ENCODE measurements at regions not wholly inside any gene's neighbourhood (a gene's known extent, or its start where the extent isn't known, plus 50 kb on each side); places are given as distances from the start of the nearest gene placed in this dataset.
"Not testable (repeated sequence)": the region's sequence is repeated elsewhere in the genome, so short reads cannot be mapped to it uniquely, and the experiment has no call there.

- no peak for DNase-seq
Measured at GRCh38 chr9:95783426-95783975, 92.0 kb upstream of the ERCC6L2 start.

GRCh38 chr9:95780751-95781150, 94.7 kb upstream of the ERCC6L2 start:
- DNase-seq = no peak

DNA sequence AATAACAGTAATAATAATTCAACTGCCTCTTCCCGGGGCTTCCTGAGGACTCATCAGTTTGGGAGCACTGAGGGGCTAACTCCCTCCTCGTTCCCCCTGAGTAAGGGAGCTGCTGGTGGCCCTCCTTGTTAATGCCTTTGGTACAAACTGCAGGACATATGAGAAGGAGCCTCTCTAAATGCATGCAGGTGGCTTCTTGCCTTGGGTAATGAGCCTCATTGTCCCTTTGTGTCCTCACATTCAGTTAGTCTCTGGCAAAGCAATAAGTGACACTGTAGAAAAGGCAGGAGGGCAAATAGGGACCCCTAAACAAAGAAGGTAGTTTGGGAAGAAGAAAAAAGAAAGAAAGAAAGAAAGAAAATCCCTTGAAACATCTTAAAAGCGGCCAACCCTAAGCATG, 95.4 kb upstream of the ERCC6L2 start:
- no peak for DNase-seq

- not testable (repeated sequence) for DNase-seq
Measured at GRCh38 chr9:95779597-95779996, 95.9 kb upstream of the ERCC6L2 start.

- no peak for DNase-seq
Measured at GRCh38 chr9:95778957-95779356, 96.5 kb upstream of the ERCC6L2 start.

DNA sequence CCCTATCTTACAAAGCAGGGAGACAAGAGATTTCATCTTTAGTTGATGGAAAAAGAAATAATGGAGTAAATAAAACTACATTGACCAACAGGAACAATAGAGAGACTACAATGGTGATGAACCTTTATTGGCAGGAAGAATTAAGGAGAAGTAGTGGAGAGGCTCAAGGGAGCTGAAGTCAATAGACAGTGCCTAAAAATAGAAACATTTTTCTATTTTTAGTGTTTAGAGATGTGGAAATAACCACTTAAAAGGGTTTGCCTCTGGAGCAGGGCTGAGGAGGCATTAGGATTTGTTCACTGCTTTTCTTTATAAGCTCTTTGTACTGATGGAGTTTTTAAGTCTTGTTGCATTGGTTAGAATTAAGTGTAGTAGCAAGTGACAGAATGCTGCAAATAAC, 98.4 kb upstream of the ERCC6L2 start:
- no peak for DNase-seq

DNA sequence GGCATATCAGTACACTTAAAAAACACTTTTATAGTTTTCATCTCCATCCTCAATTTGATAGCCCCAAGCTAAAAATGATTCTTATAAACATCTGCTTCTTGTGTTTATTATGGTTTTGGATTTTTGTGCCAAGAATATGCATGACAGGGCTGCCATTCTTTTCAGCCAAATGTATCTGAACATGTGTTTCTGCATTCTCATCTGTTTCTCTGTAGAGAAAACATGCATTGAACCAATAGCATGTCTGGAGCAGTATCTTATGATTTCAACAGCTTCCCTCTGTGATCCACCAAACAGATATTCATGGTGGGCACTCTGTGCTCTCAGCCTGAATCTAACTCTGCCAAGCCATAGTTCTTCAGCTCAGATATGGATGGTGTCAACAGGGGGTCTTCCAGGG, 99.3 kb upstream of the ERCC6L2 start:
- no peak for DNase-seq

DNA sequence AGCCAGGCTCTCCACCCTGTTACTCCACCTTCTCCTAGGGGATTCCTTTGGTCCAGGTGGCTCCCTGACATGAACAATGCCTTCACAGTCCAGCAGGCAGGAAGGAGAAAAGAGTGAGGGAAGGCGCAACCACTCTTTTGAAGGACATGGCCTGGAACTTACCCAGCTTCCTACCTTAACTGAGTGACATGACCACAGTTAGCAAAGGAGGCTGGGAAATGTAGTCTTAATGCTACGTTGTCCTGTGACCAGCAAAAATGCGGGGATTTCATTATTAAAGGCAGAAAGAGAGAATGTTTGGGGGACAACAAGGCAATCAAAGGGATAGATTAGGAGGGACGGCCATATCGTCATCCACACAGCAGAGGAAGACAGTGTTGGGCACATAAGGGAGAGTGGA, 100.3 kb upstream of the ERCC6L2 start:
- DNase-seq = no peak

DNA sequence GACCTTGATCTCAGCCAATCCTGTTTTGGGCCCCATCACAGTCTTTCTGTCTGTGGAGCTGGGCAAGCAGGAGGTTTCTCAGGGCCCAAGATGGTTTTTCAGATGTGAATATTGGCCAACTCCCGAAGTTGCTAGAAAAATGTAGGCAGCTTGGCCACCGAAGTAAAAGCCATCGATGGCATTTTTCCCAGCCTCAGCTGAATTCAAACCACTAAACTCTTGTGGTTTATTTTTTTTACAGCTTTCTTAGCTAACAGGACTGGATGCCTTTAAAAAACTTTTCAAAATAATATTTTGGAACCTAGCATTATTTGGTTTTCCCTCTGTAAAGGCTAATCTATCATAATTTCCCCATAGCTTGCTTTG, 102.5 kb upstream of the ERCC6L2 start:
- DNase-seq = no peak

- DNase-seq = no peak
Measured at GRCh38 chr9:95772320-95773052, 103.0 kb upstream of the ERCC6L2 start.

GRCh38 chr9:95771556-95772246, 103.8 kb upstream of the ERCC6L2 start:
- DNase-seq = no peak

GRCh38 chr9:95770653-95771131, 104.8 kb upstream of the ERCC6L2 start:
- DNase-seq = no peak

GRCh38 chr9:95769909-95770433, 105.5 kb upstream of the ERCC6L2 start:
- DNase-seq = no peak

DNA sequence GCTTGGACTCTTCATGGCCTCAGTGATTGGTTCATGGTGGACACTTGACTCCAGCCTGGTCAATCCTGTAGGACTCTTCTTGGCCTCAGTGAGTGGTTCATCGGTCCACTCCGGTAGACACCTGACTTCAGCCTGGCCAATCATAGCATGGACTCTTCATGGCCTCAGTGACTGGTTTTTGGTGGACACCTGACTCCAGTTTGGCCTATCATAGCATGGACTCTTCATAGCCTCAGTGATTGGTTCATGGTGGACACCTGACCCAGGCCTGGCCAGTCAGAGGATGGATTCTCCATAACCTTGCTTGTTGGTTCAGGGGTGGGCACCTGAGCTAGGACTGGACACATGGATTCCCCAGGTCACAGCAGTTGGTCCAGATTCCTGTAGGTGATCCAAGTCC, 106.0 kb upstream of the ERCC6L2 start:
- DNase-seq = no peak

- DNase-seq = no peak
Measured at GRCh38 chr9:95766906-95767305, 108.6 kb upstream of the ERCC6L2 start.

GRCh38 chr9:95764533-95765319, 110.8 kb upstream of the ERCC6L2 start:
- DNase-seq = no peak

- no peak for DNase-seq
Measured at GRCh38 chr9:95763983-95764382, 111.5 kb upstream of the ERCC6L2 start.

DNA sequence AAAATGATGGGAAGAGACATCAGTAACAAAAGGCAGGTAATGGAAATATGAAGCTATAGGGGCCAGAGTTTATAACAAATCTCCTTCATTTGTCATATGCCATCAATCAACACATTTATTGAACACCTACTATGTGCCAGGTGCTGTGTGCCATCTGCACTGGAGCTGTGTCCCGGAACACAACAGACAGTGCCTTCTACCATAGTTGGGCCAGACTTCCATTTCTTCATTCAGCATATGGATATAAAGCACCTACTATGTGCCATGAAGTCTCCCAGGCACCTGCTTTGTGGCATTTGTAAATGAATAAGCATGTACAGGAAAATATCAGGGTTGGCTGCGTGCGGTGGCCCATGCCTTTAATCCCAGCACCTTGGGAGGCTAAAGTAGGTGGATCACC, 112.5 kb upstream of the ERCC6L2 start:
- no peak for DNase-seq

DNA sequence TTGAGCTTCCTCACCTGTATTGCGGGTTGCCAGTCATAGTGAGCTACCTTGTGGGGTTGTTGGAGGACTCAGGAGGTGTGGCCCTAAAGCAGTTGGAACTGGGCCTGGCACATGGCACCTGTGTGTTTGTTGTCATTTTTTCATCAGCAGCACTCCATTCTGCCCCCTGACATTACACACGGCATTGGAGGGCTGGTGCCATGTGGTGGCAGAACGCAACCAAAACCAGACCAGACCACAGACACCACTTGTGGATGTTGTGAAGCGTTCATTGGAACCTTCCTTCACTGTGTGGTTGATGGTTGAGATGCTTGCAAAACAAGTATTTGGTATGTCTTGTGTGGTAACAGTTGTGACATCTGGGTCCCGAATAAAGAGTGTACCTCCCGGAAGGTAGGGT, 113.2 kb upstream of the ERCC6L2 start:
- no peak for DNase-seq

GRCh38 chr9:95760791-95761190, 114.7 kb upstream of the ERCC6L2 start:
- DNase-seq = no peak

DNA sequence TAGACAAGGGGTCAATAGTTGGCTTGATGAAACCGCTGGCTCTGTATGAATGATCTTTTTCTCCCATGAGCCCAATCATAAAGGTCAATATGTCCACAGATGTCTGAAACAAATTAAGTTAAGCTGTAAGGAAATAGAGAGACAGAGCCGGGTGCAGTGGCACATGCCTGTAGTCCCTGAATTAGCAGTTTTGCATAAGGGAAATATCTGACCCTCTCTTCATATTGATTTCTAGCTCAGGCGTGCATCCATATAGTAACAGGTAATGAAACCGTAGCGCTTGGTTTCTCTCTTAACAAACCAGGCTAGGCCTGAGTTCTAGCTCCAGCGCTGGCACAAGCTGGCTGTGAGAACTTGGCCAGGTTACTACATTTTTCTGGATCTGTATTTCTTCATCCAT, 118.1 kb upstream of the ERCC6L2 start:
- no peak for DNase-seq

DNA sequence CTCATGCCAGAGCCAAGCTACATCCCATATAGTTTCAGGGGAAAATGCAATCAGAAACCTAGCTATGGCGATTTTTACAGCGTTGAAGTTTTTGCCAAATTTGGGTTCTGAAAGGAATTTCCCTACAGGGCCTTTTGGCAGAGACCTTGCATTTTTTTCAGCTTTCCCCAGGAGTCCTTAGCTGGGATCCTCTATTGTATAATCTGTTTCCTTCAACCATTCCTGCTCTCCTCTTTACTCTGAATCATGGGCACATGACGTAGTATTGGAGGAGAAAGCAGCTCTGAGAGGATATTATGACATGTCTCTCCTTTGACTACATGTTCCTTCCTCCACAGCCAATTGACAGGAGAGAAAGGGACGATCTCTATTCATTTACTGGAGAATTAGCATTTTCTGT, 118.5 kb upstream of the ERCC6L2 start:
- no peak for DNase-seq

DNA sequence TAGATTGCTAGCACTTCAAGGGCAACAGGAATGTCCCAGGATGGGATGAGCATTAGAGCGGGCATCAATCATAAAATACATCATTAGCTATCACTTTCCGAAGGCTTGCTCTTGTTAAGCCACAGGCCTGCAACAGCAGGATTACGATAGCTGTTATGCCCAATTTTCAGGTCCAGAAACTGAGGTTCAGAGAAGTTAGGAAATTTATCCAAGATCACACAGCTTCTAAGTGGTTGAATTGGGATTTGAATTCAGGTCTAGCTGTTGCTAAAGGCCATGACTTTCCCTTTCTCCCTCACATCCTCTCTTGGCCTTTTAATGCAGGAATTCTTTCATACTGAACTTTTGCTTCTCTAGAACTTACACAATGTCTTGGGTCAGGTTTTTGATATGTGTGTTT, 119.4 kb upstream of the ERCC6L2 start:
- DNase-seq = no peak

GRCh38 chr9:95755421-95755730, 120.1 kb upstream of the ERCC6L2 start:
- no peak for DNase-seq
